Keratinocyte (primary cell): ENCODE measurements at regions not wholly inside any gene's neighbourhood (a gene's known extent, or its start where the extent isn't known, plus 50 kb on each side); places are given as distances from the start of the nearest gene placed in this dataset.

Experiments used
- DNase-seq: peaks from one replicate; pipeline ENCODE4 v3.0.0-alpha.2; 2011; ENCODE audit warnings: low read depth, missing footprints, low spot score
- FAIRE-seq: peaks from 2 replicates; lab custom pipeline; 2011; peaks lifted over from hg19 to GRCh38; lab: Jason Lieb, UNC
- H2AFZ ChIP-seq: 2 replicates; pipeline ENCODE4 v1.6.0; 2012; ENCODE audit warnings: low read length, control low read depth, inconsistent platforms; ENCODE audit not compliant: control insufficient read depth
- H3K27ac ChIP-seq: 2 replicates; pipeline ENCODE4 v1.5.1; 2011; ENCODE audit warnings: low read length; ENCODE audit not compliant: control insufficient read depth, insufficient read depth
- H3K27me3 ChIP-seq: 3 replicates; pipeline ENCODE4 v1.6.0; 2011; ENCODE audit warnings: low read length; ENCODE audit not compliant: control insufficient read depth, insufficient read depth; ENCODE audit errors: extremely low read depth
- H3K36me3 ChIP-seq, 2 experiments: 2 replicates in 1 of 2; 3 replicates in 1 of 2; pipeline ENCODE4 v1.5.1; 2011; ENCODE audit warnings: low read length in 2 of 2, mild to moderate bottlenecking in 1 of 2; ENCODE audit not compliant: control insufficient read depth in 2 of 2, insufficient read depth in 2 of 2; ENCODE audit errors: extremely low read depth in 1 of 2
- H3K4me1 ChIP-seq: 3 replicates; pipeline ENCODE4 v1.5.1; 2011; ENCODE audit warnings: low read length; ENCODE audit not compliant: control insufficient read depth, insufficient read depth; ENCODE audit errors: extremely low read depth
- H3K4me2 ChIP-seq: 3 replicates; pipeline ENCODE4 v1.6.0; 2011; ENCODE audit warnings: low read depth, low read length; ENCODE audit not compliant: control insufficient read depth, insufficient read depth; ENCODE audit errors: extremely low read depth
- H3K4me3 ChIP-seq, 3 experiments: fragments of 200-600 bp in 1 of 3; sonication (generic) in 1 of 3; 2 replicates in 2 of 3; 3 replicates in 1 of 3; pipeline ENCODE4 v1.5.1; 2011 to 2016; ENCODE audit warnings: low read length in 3 of 3, mild to moderate bottlenecking in 3 of 3, control low read depth in 2 of 3, inconsistent platforms in 1 of 3, low read depth in 1 of 3, mixed read lengths in 1 of 3, mixed run types in 1 of 3, moderate library complexity in 1 of 3; ENCODE audit not compliant: control insufficient read depth in 2 of 3, insufficient read depth in 2 of 3; ENCODE audit errors: extremely low read depth in 1 of 3
- H3K79me2 ChIP-seq: 2 replicates; pipeline ENCODE4 v1.6.0; 2012; ENCODE audit warnings: low read length; ENCODE audit not compliant: control insufficient read depth, insufficient read depth
- H3K9ac ChIP-seq: 3 replicates; pipeline ENCODE4 v1.6.0; 2011; ENCODE audit warnings: low read length; ENCODE audit not compliant: control insufficient read depth, insufficient read depth; ENCODE audit errors: extremely low read depth
- H3K9me1 ChIP-seq: 3 replicates; pipeline ENCODE4 v1.6.0; 2011; ENCODE audit warnings: low read length; ENCODE audit not compliant: control insufficient read depth, insufficient read depth; ENCODE audit errors: extremely low read depth
- H3K9me3 ChIP-seq: 2 replicates; pipeline ENCODE4 v1.5.1; 2012; ENCODE audit warnings: low read depth, low read length; ENCODE audit not compliant: control insufficient read depth
- H4K20me1 ChIP-seq: 3 replicates; pipeline ENCODE4 v1.6.0; 2011; ENCODE audit warnings: low read length; ENCODE audit not compliant: control insufficient read depth, insufficient read depth; ENCODE audit errors: extremely low read depth
- CTCF ChIP-seq, 3 experiments: IDR thresholded peaks in 1 of 3; conservative IDR thresholded peaks in 1 of 3; optimal IDR thresholded peaks in 1 of 3; 2 replicates in 2 of 3; 3 replicates in 1 of 3; pipeline versions ENCODE3 to v1.5.1; 2011; ENCODE audit warnings: low read length in 3 of 3, mild to moderate bottlenecking in 3 of 3, moderate library complexity in 2 of 3, control low read depth in 1 of 3, inconsistent platforms in 1 of 3; ENCODE audit not compliant: insufficient read depth in 2 of 3; ENCODE audit errors: extremely low read depth in 1 of 3
- EZH2 ChIP-seq: IDR thresholded peaks from one replicate; pipeline ENCODE4 v1.6.1; 2012; ENCODE audit warnings: inconsistent platforms, mild to moderate bottlenecking, low read length, moderate library complexity
- dilution Hi-C: fragments of 300-500 bp; cut with MboI; formaldehyde crosslinking; loops from one replicate; pipeline ENCODE4 v1.7.0; 2020; ENCODE audit warnings: low sequenced_read_pairs; ENCODE audit not compliant: extremely low pct_ligation_motif_present

- Histone ChIP-seq H3K9ac (no peak overlapping the region), H3K4me1 (no peaks in the 10 kb centered on the region), H3K79me2 (no peaks in the 10 kb centered on the region), H3K9me3 (no peaks in the 10 kb centered on the region), H3K4me2 (no peak overlapping the region), H3K36me3 (no peaks in the 10 kb centered on the region), H2AFZ (no peak overlapping the region), H3K4me3 (no peak overlapping the region), H3K27ac (no peak overlapping the region), H4K20me1 (no peaks in the 10 kb centered on the region), H3K27me3 (no peaks in the 10 kb centered on the region), H3K9me1 (no peaks in the 10 kb centered on the region)
- TF ChIP-seq EZH2: no peak
- no peak for TF ChIP-seq CTCF (optimal IDR thresholded peaks at IDR 0.05 in 1 of 3, IDR thresholded peaks at IDR 0.05 in 1 of 3, conservative IDR thresholded peaks at IDR 0.05 in 1 of 3; ENCODE audit: extremely low read depth in 1 of 3, insufficient read depth in 2 of 3, low read length in 3 of 3)
- dilution Hi-C loops: no loop called here
- DNase-seq: no peak
- FAIRE-seq: no peak
Observed at GRCh38 chr2:157122776-157123175, 134.7 kb upstream of the GALNT5 start.

GRCh38 chr2:157124731-157125130, 132.8 kb upstream of the GALNT5 start:
- no peak overlapping the region for H3K27ac ChIP-seq
- H3K9ac ChIP-seq: no peak overlapping the region
- H3K27me3 ChIP-seq: no peaks in the 10 kb centered on the region
- no peak overlapping the region for H3K4me2 ChIP-seq
- dilution Hi-C loops: no loop called here
- no peaks in the 10 kb centered on the region for H3K9me3 ChIP-seq
- no peaks in the 10 kb centered on the region for H3K4me1 ChIP-seq
- DNase-seq: no peak
- no peaks in the 10 kb centered on the region for H3K9me1 ChIP-seq
- FAIRE-seq: no peak
- H3K79me2 ChIP-seq: no peaks in the 10 kb centered on the region
- H3K36me3 ChIP-seq: no peaks in the 10 kb centered on the region
- no peak for TF ChIP-seq CTCF (optimal IDR thresholded peaks at IDR 0.05 in 1 of 3, IDR thresholded peaks at IDR 0.05 in 1 of 3, conservative IDR thresholded peaks at IDR 0.05 in 1 of 3; ENCODE audit: extremely low read depth in 1 of 3, insufficient read depth in 2 of 3, low read length in 3 of 3)
- TF ChIP-seq EZH2: no peak
- no peak overlapping the region for H3K4me3 ChIP-seq
- no peaks in the 10 kb centered on the region for H4K20me1 ChIP-seq
- H2AFZ ChIP-seq: no peak overlapping the region
